Liver (tissue), 3 donors: ENCODE measurements at regions not wholly inside any gene's neighbourhood (a gene's known extent, or its start where the extent isn't known, plus 50 kb on each side); places are given as distances from the start of the nearest gene placed in this dataset.

Experiments
- CTCF ChIP-seq: fragments of 150-350 bp; IDR thresholded peaks from 2 replicates; pipeline ENCODE4 v1.5.1; 2017; ENCODE audit warnings: improper control_type of control experiment, low read depth, low read length; ENCODE audit not compliant: missing input control
- EGR1 ChIP-seq, 2 donors: IDR thresholded peaks; 2 replicates each; pipeline ENCODE4 v1.6.1; 2016 to 2018; ENCODE audit warnings: antibody characterized with exemption in 2 of 2, low read depth in 2 of 2
- REST ChIP-seq: IDR thresholded peaks from 2 replicates; pipeline ENCODE4 v1.6.1; 2016; ENCODE audit warnings: antibody characterized with exemption, mild to moderate bottlenecking
- SP1 ChIP-seq: IDR thresholded peaks from 2 replicates; pipeline ENCODE4 v1.6.1; 2018; ENCODE audit warnings: antibody characterized with exemption, mild to moderate bottlenecking
- donor health status: healthy.
- donor health status: healthy.

- TF ChIP-seq CTCF: no peak
- no peak for TF ChIP-seq REST
- TF ChIP-seq EGR1 (IDR thresholded peaks at IDR 0.05; ENCODE audit: low read depth in 2 of 2): no peak
- no peak for TF ChIP-seq SP1
These were observed 113.6 kb upstream of the GADD45A start for GRCh38 chr1:67571406-67571805.
